Bronchial epithelial cell (primary cell): ENCODE measurements at regions not wholly inside any gene's neighbourhood (a gene's known extent, or its start where the extent isn't known, plus 50 kb on each side); places are given as distances from the start of the nearest gene placed in this dataset.
A peak's percentile ranks its signal among the peaks of the same experiment; 100 is the strongest.

Experiments used
- DNase-seq: peaks from one replicate; pipeline ENCODE4 v3.0.0-alpha.2; 2010; ENCODE audit warnings: low read depth
- FAIRE-seq: peaks from 2 replicates; lab custom pipeline; 2011; peaks lifted over from hg19 to GRCh38; lab: Jason Lieb, UNC
- H3K27me3 ChIP-seq: 2 replicates; pipeline ENCODE4 v1.5.1; 2011; ENCODE audit warnings: low read length; ENCODE audit not compliant: control insufficient read depth, insufficient read depth
- H3K36me3 ChIP-seq: 2 replicates; pipeline ENCODE4 v1.5.1; 2011; ENCODE audit warnings: low read length; ENCODE audit not compliant: control insufficient read depth, insufficient read depth
- H3K4me3 ChIP-seq: 2 replicates; pipeline ENCODE4 v1.5.1; 2011; ENCODE audit warnings: mild to moderate bottlenecking, low read depth, low read length, control low read depth
- TF ChIP-seq, protein P1 (sequence below): IDR thresholded peaks from 2 replicates; pipeline ENCODE4 v1.5.1; 2011; ENCODE audit warnings: mild to moderate bottlenecking, moderate library complexity, low read length, control low read depth, inconsistent platforms; ENCODE audit not compliant: insufficient read depth, severe bottlenecking

GRCh38 chr1:115564201-115564600, 77.6 kb upstream of the VANGL1 start:
- TF ChIP-seq, protein P1, sequence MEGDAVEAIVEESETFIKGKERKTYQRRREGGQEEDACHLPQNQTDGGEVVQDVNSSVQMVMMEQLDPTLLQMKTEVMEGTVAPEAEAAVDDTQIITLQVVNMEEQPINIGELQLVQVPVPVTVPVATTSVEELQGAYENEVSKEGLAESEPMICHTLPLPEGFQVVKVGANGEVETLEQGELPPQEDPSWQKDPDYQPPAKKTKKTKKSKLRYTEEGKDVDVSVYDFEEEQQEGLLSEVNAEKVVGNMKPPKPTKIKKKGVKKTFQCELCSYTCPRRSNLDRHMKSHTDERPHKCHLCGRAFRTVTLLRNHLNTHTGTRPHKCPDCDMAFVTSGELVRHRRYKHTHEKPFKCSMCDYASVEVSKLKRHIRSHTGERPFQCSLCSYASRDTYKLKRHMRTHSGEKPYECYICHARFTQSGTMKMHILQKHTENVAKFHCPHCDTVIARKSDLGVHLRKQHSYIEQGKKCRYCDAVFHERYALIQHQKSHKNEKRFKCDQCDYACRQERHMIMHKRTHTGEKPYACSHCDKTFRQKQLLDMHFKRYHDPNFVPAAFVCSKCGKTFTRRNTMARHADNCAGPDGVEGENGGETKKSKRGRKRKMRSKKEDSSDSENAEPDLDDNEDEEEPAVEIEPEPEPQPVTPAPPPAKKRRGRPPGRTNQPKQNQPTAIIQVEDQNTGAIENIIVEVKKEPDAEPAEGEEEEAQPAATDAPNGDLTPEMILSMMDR: no peak
- FAIRE-seq (no peak), DNase-seq (no peak)
- Histone ChIP-seq H3K27me3 (no peaks in the 10 kb centered on the region), H3K4me3 (no peak overlapping the region), H3K36me3 (no peaks in the 10 kb centered on the region)

GRCh38 chr1:115560027-115560426, 81.7 kb upstream of the VANGL1 start:
- no peak overlapping the region for H3K4me3 ChIP-seq
- TF ChIP-seq, protein P1: no peak

DNA sequence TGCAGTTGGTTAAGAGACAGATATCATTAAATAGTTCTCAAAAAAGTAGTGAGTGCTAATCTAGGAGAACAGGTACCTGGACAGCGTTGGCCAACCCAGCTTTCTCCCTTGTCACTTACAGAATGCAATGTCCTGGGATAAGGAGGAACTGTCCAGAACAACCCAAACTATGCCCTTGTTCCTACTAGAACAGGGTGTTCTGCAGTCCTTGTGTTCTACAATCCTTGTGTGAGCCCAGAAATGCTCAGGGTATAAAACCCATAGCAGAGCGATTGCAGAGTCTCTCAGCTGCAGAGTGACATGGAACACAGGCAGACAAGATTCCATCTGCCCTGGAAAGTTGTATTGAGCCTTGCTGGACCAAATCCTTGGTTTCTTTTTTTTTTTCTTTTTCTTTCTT, 83.5 kb upstream of the VANGL1 start:
- FAIRE-seq: no peak
- no peaks in the 10 kb centered on the region for H3K27me3 ChIP-seq
- no peak overlapping the region for H3K4me3 ChIP-seq
- TF ChIP-seq, protein P1: no peak
- DNase-seq: no peak
- H3K36me3 ChIP-seq: no peaks in the 10 kb centered on the region

More at GRCh38 chr1:115560027-115560426, 81.7 kb upstream of the VANGL1 start:
- FAIRE-seq (no peak), DNase-seq (no peak)
- H3K36me3 ChIP-seq: no peaks in the 10 kb centered on the region
- H3K27me3 ChIP-seq: no peaks in the 10 kb centered on the region

DNA sequence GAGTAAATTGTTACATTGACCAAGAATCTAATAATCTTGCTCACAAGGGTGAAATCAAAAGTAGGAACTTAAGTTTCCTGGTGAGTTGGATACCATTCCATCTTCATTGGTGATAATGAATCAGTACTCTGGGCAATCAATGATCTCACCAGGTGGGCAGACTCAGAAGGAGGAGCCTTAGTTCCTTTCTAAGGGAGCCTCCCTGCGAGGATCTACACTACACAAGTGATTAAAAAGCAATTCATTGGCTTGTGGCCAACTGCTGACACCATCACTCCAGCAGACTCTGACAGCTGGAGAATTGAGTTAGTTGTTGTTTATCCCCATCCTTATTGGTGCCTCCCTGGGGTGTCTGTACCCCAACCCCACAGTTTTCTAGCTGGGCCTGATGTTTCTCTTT, 84.1 kb upstream of the VANGL1 start:
- Histone ChIP-seq H3K4me3 (no peak overlapping the region), H3K36me3 (no peaks in the 10 kb centered on the region), H3K27me3 (no peaks in the 10 kb centered on the region)
- FAIRE-seq (peak; percentile 28), DNase-seq (peak; percentile 76)
- TF ChIP-seq, protein P1: no peak

DNA sequence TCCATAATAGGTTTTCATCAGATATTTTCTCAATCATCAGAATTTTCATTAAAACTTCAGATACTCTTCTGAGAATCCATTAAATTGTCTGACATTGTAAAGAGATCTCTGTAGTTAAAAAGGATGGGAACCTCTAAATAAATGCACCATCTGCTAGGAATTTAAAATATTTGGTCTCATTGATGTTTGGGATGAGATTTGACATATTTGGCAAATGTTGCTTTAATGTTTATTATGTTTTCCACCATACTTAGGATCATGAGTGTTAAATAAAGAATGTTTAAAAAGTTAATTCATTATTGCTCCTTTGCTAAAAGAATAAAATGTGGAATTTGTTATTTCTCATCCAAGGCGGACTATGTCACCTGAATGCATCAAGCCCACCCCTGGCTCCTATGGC, 85.5 kb upstream of the VANGL1 start:
- TF ChIP-seq, protein P1: no peak
- FAIRE-seq: no peak
- DNase-seq: no peak
- no peak overlapping the region for H3K4me3 ChIP-seq
- no peaks in the 10 kb centered on the region for H3K36me3 ChIP-seq
- H3K27me3 ChIP-seq: no peaks in the 10 kb centered on the region

GRCh38 chr1:115555446-115555845, 86.3 kb upstream of the VANGL1 start:
- no peak for DNase-seq
- FAIRE-seq: no peak

More at GRCh38 chr1:115555446-115555845, 86.3 kb upstream of the VANGL1 start:
- no peak overlapping the region for H3K4me3 ChIP-seq
- H3K27me3 ChIP-seq: no peaks in the 10 kb centered on the region
- TF ChIP-seq, protein P1: no peak
- H3K36me3 ChIP-seq: no peaks in the 10 kb centered on the region
